Vagina (tissue), 2 donors: ENCODE measurements at regions not wholly inside any gene's neighbourhood (a gene's known extent, or its start where the extent isn't known, plus 50 kb on each side); places are given as distances from the start of the nearest gene placed in this dataset.

Experiments used
- CTCF ChIP-seq, 3 experiments: fragments of 450-650 bp in 2 of 3; fragments of 200-600 bp in 1 of 3; sonication (generic) in 1 of 3; IDR thresholded peaks; one replicate each; pipeline ENCODE4 v1.5.1; 2017 to 2019; ENCODE audit warnings: antibody characterized with exemption in 3 of 3, mild to moderate bottlenecking in 2 of 3, moderate library complexity in 2 of 3
- POLR2AphosphoS5 ChIP-seq, 2 donors: sonication (generic); formaldehyde crosslinking; IDR thresholded peaks; one replicate each; pipeline ENCODE4 v1.9.0; 2017; ENCODE audit warnings: antibody characterized with exemption in 2 of 2, mild to moderate bottlenecking in 2 of 2, low read depth in 1 of 2; ENCODE audit not compliant: insufficient read depth in 1 of 2

GRCh38 chr21:19320291-19320690 lies 916.7 kb upstream of the TMPRSS15 start:
- TF ChIP-seq CTCF (IDR thresholded peaks at IDR 0.05) (no peak), POLR2AphosphoS5 (IDR thresholded peaks at IDR 0.05; ENCODE audit: insufficient read depth in 1 of 2, low read depth in 1 of 2) (no peak)
